HuH-7.5 (cell line): ENCODE measurements at regions not wholly inside any gene's neighbourhood (a gene's known extent, or its start where the extent isn't known, plus 50 kb on each side); places are given as distances from the start of the nearest gene placed in this dataset.

Experiments used
- DNase-seq: peaks from one replicate; pipeline ENCODE4 v3.0.0; 2011; ENCODE audit warnings: low spot score

DNA sequence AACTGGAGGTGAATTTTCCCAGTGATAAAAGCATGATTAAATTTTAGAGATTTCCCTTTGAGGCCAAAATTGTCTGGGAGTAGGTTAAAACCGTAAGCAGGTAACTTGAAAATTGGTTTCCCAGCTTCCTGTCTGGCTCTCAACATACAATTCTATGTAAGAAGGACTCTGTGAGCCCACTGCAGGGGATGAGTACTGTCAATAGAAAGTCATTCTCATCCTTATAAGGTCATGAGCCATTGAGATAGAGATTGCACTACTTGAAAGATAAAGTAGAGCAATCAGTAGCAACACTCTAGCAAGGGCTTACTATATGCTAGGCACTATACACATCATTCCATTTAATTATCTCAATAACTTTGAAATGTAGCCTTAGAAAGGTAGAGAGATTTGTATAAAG lies 225.6 kb upstream of the HMGA2 start:
- DNase-seq, result no peak

DNA sequence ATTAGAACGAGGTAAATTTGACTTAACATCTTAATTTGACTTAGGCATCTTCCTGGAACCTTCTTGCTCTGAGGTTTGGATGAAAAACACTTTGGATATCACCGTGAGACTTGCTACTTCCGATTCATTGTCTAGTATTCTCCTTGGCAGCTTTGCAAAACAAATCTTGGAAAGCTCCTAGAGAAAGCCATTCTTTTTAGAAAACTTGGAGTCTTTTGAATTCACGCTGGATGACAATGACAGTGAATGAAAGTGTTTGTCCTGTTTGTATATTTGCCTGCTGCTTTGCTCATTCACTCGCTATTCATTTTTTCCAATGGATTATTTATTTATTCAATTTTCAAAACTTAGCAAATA lies 222.1 kb upstream of the HMGA2 start:
- DNase-seq, result no peak

DNA sequence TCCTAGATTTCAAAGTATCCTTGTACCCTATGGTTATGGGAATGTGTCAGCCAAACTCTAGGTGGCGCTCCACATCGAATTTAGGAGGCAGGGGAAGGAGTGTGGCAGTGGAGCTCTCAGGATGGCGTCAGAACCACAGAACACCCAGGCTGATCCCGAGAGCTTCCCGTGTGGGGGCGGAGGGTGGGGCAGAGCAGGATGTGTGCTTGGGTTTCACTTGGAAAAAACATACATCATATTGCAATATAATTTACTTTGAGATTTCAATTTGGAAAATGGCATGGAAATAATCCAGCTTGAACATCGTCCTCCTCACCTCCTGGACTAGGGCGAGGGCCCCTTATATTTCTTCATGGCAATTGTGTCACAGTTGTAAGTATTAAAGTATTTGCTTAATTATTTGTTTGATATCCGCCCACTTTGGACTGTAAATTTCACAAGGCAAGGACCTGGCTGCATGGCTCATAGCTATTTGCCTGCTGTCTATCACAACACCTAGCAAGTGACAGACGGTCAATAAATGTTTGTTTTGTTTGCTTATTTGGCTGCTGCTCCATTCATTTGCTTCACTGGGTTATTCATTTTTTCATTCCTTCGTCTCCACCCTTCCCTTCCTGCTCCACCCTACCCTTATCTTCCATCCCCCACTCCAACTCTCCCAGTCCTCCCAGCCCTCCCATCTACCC lies 221.5 kb upstream of the HMGA2 start:
- peak; percentile 62 for DNase-seq

- DNase-seq, result no peak
Observed at GRCh38 chr12:65603438-65604351, 220.6 kb upstream of the HMGA2 start.

DNA sequence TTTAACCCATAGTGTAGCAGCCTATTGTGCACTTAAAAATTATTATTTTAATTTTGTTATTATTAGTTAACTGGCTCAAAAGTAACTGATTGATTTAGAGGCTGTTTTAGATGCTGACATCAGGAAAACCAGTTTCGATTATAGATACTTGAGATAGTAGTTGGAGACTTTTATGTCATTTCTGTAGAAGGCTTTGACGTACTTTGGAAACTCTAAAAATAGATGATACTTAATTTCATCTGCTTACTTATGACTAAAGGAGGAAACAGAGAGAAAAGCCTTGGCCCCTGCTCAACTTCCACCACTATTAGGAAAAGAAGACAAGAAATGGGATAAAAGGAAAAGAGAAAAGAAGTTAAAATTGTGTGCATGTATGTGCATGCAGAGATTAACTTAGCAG lies 219.3 kb upstream of the HMGA2 start:
- DNase-seq, result no peak

DNA sequence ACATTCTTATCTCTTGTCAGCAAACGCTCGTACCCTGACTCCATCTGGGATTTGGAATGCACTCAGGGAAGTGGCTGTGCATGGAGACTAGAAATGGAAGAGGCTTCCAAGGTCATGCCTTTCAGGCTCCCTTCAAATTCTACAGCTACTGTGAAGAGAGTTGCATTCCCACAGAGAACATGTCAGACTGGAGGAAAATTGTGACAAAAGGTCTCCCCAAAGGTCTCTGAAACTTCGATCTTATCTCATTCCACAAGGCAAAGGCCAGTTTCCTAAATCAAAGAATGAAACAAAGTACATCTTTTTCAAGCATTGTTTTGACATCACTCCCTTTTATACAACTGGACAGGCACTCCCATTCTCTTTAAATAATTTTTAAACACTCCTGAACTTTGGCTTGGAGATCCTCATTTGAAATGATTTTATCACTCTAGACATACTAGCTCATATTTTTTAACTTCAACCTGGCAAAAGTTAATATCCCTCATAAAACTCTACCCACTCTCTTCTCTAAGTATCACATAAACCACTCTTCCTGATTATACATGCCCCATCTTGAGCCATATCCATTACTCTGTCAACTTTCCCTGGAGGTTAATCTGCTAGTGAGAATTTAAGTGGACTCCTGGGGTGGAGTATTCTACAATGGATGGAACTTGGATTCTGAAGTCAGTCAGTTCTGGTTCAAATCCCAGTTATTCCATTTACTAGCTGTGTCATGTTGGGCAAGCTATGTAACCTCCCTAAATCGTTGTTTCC lies 218.1 kb upstream of the HMGA2 start:
- no peak for DNase-seq

- no peak for DNase-seq
Observed at GRCh38 chr12:65607401-65607841, 216.9 kb upstream of the HMGA2 start.

DNA sequence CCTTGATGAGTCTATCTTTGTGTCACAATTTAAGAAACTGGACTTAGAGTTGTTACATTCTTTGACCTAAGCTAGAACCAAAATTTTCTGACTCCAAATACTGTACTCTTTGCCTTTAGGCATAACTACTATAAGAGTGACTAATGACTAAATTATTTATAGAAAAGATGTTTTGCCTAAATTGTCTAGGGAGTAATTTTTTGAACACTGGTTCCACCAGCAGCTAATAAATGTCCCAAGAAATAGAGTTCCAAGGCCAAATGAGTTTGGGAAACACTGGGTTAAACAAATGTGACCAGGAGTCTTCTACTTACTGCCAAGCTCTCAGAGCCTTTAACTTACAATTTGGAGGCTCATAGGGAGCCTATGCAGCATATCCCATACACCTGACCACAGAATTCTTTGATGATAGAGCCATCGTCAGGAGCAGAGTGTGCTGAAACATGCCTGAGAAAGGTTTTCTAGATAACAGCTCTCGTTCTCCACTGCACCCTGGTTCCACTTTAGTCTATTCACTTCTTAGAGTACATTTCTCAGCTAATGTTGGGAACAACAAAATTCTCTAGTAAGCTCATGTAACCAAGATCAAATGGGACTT lies 215.9 kb upstream of the HMGA2 start:
- no peak for DNase-seq

DNA sequence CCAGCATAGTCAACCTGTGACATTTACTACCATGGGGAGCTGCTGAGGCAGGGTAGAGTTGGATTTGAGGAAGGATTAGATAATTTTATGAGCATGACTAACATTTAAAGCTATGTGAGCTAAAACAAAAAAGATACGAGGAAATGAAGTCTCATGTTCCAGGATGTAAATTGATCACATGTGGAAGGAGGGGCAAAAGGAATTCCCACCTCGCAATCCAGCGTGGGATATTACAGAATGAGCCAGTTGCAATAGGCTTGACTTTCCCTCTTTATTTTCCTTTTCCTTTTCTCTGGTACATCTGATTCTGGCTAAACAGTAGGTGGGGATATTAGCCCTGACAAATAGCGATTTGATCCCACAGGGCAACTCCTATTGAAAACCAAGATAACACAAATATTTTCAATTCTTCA lies 214.9 kb upstream of the HMGA2 start:
- DNase-seq, result no peak

DNA sequence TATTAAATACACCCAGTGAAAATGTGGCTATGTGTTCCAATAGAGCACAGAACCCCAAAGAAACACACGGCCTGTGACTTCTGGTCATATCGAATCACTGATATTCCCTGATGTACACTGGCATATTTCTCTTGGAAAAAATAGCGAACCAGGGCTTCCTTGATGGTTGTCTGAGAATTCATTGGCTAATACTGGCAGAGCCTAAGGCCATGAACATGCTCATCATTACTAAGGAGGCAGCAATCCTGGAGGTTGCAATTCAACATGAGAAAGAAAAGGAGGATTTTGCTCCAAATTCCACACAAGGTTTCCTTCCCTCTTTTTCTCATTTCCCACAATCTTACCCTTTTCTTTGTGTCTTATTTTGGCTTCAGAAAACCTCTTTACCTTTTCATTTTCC lies 212.9 kb upstream of the HMGA2 start:
- no peak for DNase-seq

- DNase-seq, result no peak
Observed at GRCh38 chr12:65612440-65612839, 211.8 kb upstream of the HMGA2 start.

DNA sequence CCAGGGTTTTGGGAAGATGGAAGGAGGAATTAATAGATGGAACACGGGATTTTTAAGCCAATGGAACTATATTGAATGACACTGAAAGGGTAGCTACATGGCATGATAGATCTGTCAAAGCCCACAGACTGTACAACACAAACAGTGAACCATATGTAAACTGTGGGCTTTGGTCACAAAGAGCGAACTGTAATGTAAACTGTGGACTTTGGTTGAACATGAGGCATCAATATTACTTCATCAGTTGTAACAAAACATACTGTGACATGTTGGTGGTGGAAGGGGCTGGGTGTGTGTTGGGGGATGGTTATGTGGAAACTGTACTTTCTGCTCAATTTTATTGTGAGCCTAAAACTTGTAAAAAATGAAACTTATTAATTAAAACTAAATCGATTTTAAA lies 210.6 kb upstream of the HMGA2 start:
- DNase-seq, result no peak

DNA sequence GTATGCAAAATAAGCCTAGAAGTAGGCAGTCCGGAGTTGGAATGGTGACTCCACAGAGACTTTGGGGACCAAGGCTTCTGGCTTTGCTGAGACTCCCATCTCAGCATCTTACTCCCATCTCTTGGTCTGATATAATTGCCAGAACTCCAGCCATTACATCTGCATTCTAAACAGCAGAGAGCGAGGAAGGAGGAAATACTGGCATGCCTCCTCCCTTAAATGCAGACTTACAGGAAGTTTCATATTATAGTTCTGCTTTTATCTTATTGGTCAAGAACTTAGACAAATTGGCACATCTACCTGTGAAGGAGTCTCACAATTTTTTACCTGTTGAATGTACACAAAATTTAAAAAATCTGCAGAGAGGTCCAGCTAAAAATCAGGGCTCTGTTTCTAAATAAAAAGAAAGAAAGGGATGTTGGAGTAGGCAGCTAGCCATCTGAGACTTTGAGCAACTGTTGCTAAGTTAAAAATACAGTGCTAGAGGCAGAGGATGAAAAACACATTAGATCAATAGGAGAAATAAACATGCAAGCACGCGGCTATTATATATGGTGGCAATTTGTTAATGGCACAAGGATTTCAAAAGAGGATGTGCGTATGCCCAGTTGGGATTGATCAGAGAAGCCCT lies 209.9 kb upstream of the HMGA2 start:
- no peak for DNase-seq

- DNase-seq, result no peak
Observed at GRCh38 chr12:65615118-65615517, 209.2 kb upstream of the HMGA2 start.

GRCh38 chr12:65616022-65616421 lies 208.3 kb upstream of the HMGA2 start:
- DNase-seq, result no peak

DNA sequence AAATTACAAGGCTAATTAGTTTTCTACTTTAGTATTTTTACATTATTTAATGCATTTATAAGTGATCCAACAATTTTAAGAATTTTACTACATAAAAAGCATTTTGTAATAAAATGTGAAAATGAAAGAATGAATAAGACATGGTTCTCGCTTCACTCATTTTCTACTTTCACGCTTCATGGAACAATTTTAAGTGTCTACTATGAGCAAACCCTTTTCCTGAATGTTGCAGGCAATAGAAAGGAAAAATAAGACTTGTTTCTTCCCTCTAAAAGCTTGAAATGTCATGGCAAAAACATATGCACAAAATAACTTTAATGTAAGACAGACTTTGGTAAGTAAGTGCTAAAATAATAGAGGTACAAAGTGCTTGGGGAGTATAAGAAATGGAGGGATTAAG lies 205.7 kb upstream of the HMGA2 start:
- DNase-seq, result no peak

GRCh38 chr12:65619018-65619417 lies 205.3 kb upstream of the HMGA2 start:
- DNase-seq, result no peak

- no peak for DNase-seq
Observed at GRCh38 chr12:65620046-65620445, 204.2 kb upstream of the HMGA2 start.

DNA sequence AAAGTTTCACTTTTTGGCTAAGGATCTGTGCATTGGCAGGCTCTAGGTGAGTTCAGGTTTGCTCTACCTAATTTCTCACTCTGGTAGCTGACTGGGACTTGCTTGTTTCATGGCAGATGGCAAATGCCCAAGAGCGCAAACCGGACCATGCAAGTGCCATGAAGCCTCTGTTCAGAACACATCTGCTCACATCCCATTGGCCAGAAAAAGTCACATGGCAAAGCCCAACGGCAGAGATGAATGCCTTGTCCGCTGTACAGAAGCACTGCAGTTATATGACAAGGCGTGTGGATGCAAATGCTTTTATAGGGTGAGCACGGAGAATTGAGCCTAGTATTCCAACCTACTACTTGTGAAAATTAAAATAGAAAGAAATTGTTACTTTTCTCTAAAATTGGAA lies 202.2 kb upstream of the HMGA2 start:
- no peak for DNase-seq

GRCh38 chr12:65623507-65623906 lies 200.8 kb upstream of the HMGA2 start:
- DNase-seq, result no peak

DNA sequence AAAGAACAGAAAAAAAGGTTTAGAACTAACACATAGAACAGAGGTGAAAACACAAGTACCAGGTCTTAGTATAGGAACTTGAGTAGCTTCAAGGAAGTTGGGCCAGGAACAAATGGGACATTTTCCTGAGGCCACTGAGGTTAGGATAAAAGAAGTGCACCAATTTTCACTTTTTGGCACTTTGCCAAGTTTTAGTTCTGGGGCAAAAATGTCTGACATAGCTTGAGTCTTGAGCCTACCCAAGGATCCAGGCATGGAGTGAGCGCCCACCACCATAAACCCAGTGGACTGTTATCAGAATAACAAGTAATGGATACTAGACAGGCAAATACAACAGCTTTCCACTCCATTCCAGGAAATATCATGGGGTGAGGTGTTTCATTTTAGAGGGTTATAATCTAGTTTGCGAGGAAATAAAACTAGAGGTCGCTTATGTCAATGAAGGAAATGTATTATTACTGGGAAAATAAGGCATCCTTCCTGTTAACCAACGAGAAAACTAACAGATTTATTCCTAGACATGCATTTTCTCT lies 199.7 kb upstream of the HMGA2 start:
- DNase-seq, result no peak

DNA sequence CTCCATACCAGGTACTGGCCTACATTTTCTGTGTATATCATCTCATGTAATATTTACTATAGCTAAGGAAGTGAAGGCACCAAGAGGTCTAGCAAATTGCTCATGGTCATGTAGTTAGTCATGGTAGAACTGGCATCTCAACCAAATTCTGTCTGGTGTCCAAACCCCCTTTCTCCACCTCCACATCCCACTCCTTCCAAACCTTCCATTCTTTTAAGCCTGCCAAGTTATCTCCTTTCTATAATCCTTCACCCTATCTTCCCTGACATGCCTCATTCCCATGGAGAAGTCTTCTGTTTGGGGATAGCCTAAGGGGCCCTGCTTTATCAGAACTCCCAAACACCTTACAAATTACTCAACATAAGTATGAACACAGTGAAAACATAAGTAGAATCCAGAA lies 196.2 kb upstream of the HMGA2 start:
- DNase-seq, result no peak
